Ascending aorta (tissue), 2 donors: ENCODE measurements at regions not wholly inside any gene's neighbourhood (a gene's known extent, or its start where the extent isn't known, plus 50 kb on each side); places are given as distances from the start of the nearest gene placed in this dataset.
"Not testable (repeated sequence)": the region's sequence is repeated elsewhere in the genome, so short reads cannot be mapped to it uniquely, and the experiment has no call there.

Experiments used
- DNase-seq, 2 donors: peaks; one replicate each; pipeline ENCODE4 v3.0.0-alpha.2; 2019; ENCODE audit warnings: low spot score in 2 of 2
- H3K27ac ChIP-seq, 2 donors: fragments of 200-600 bp; sonication (generic); one replicate each; pipeline ENCODE4 v1.5.1; 2016 to 2017; ENCODE audit warnings: mild to moderate bottlenecking in 1 of 2
- H3K27me3 ChIP-seq: fragments of 200-600 bp; sonication (generic); one replicate; pipeline ENCODE4 v1.5.1; 2017
- H3K36me3 ChIP-seq, 2 donors: fragments of 200-600 bp; sonication (generic); one replicate each; pipeline ENCODE4 v1.5.1; 2016
- H3K4me1 ChIP-seq, 2 donors: fragments of 200-600 bp; sonication (generic); one replicate each; pipeline ENCODE4 v1.5.1; 2016 to 2017; ENCODE audit warnings: mild to moderate bottlenecking in 1 of 2
- H3K4me3 ChIP-seq, 2 donors: fragments of 200-600 bp; sonication (generic); one replicate each; pipeline ENCODE4 v1.5.1; 2016 to 2017; ENCODE audit warnings: mild to moderate bottlenecking in 1 of 2
- H3K9me3 ChIP-seq, 2 donors: fragments of 200-600 bp; sonication (generic); one replicate each; pipeline ENCODE4 v1.5.1; 2016
- intact Hi-C: fragments of 100-400 bp; cut with DNase I; formaldehyde crosslinking; loops from one replicate; pipeline ENCODE4 v1.15.1; 2023
- TF ChIP-seq, protein P1 (sequence below), 3 experiments: fragments of 200-600 bp in 2 of 3; fragments of 450-650 bp in 1 of 3; sonication (generic) in 2 of 3; IDR thresholded peaks; one replicate each; pipeline ENCODE4 v1.5.1; 2016 to 2019; ENCODE audit warnings: antibody characterized with exemption in 3 of 3, mild to moderate bottlenecking in 1 of 3, moderate library complexity in 1 of 3

DNA sequence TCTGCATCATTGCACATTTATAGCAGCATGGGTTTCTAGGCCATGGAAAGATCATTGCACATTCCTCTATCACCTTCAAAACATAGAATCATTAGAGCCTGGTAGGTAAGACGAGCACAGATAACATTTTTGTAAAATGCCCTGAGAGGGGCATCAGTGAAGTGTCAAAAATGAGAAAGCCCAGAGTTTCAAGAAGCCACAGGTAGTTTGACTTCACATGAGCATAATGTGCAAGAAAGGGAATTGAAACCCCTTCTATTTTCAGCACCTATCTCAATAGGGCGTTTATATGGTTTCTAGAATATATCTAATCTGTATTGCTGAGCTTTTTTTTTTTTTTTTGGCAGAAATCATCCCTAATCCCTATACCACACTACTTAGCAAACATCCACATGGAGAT, 2441.7 kb downstream of the ARAP2 start:
- Histone ChIP-seq H3K27me3 (no peaks in the 10 kb centered on the region), H3K4me3 (no peak overlapping the region), H3K27ac (no peak overlapping the region), H3K36me3 (no peaks in the 10 kb centered on the region), H3K9me3 (no peaks in the 10 kb centered on the region), H3K4me1 (no peaks in the 10 kb centered on the region)
- intact Hi-C loops = no loop called here
- DNase-seq = no peak
- TF ChIP-seq, protein P1, sequence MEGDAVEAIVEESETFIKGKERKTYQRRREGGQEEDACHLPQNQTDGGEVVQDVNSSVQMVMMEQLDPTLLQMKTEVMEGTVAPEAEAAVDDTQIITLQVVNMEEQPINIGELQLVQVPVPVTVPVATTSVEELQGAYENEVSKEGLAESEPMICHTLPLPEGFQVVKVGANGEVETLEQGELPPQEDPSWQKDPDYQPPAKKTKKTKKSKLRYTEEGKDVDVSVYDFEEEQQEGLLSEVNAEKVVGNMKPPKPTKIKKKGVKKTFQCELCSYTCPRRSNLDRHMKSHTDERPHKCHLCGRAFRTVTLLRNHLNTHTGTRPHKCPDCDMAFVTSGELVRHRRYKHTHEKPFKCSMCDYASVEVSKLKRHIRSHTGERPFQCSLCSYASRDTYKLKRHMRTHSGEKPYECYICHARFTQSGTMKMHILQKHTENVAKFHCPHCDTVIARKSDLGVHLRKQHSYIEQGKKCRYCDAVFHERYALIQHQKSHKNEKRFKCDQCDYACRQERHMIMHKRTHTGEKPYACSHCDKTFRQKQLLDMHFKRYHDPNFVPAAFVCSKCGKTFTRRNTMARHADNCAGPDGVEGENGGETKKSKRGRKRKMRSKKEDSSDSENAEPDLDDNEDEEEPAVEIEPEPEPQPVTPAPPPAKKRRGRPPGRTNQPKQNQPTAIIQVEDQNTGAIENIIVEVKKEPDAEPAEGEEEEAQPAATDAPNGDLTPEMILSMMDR (IDR thresholded peaks at IDR 0.05) = no peak

DNA sequence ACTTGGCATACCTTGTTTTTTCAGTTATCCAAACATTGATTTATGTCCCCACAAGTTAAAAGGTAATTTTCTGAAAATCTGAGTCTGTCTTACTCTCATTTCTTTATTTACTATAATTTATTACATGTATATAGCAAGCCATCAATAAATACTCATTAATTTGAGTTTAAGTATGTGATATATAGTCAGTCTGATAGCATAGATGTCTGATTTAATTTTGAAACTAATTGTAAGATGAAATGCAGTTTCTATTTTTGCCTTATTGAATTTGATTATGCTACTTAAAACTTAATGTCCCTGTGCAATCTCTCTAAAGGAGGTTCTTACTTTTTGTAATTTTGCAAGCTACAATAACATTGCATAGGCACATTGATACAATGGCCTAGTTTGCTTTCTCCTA, 2418.6 kb downstream of the ARAP2 start:
- Histone ChIP-seq H3K27ac (no peak overlapping the region), H3K4me1 (no peaks in the 10 kb centered on the region), H3K36me3 (no peaks in the 10 kb centered on the region), H3K9me3 (no peaks in the 10 kb centered on the region), H3K27me3 (no peaks in the 10 kb centered on the region), H3K4me3 (no peak overlapping the region)
- intact Hi-C loops = no loop called here
- TF ChIP-seq, protein P1 (IDR thresholded peaks at IDR 0.05) = no peak
- no peak for DNase-seq

DNA sequence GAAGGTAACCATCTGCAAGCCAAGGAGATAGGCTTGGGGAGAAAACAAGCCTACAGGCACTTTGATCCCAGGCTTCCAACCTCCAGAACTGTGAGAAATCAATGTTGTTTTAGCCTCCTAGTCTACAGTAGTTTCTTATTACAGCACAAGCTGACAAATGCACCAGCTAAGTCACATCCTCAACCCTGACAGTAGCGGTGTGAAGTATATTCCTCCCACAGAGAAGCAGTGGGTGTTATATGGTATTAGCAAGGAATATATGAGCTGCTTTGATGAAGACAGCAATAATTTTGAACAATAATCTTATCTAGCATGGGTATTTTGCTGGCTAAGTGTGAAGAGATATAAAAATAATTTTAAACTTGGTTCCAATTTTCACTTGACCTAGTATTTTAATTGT, 2415.0 kb downstream of the ARAP2 start:
- H3K27me3 ChIP-seq, H3K4me1 ChIP-seq, H3K9me3 ChIP-seq, intact Hi-C loops, DNase-seq, H3K27ac ChIP-seq, H3K36me3 ChIP-seq, H3K4me3 ChIP-seq: not testable (repeated sequence)

DNA sequence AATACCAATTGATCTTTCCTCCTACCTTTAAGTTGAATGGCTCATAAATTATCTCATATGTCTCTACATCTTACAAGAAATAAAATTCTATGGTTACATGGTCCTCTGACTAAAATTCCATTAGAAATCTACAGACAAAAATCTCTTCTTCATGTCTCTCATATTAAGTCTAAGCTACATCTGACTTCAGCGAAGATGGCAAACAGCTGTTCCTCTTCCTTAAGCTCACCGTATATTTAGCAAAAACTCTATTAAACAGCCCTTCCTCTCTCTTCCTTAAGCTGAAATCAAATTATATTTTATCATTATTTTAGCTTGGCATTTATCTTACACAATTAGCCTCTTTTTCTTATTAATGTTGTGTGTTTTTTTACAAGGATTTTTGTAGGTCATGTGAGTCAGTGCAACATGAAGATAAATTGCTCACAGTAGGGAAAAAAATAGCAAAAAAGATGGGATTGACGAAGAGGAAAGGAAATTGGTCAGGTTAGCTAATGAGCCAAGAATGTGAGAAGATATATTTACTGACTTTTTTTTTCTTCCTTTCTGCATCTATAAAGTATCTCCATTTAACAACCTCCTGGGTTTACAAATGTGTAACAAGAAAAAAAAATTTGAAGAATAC, 2412.8 kb downstream of the ARAP2 start:
- no peaks in the 10 kb centered on the region for H3K36me3 ChIP-seq
- TF ChIP-seq, protein P1 (IDR thresholded peaks at IDR 0.05) = no peak
- DNase-seq = no peak
- no peak overlapping the region for H3K27ac ChIP-seq
- intact Hi-C loops = no loop called here
- no peaks in the 10 kb centered on the region for H3K4me1 ChIP-seq
- no peak overlapping the region for H3K4me3 ChIP-seq
- no peaks in the 10 kb centered on the region for H3K9me3 ChIP-seq
- no peaks in the 10 kb centered on the region for H3K27me3 ChIP-seq

DNA sequence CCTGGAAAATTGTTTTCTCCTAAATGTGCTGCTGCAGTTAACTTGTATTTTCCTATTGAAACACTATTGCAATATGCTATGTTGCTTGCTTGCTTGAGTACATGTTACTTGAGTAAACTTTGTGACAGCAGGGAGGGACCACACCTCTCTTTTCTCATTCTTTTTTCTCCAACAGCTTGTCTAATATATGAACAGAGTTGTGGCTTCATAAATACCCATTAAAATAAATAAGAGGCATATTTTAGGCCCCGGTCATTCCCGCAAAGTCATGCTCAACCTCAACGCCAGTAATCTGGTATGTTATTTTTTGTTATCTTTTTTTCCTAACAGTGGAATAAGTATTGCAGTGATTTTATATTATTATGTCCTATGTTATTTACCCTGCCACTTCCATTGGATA, 2408.6 kb downstream of the ARAP2 start:
- intact Hi-C loops, H3K27ac ChIP-seq, H3K27me3 ChIP-seq, H3K4me3 ChIP-seq, H3K4me1 ChIP-seq, H3K9me3 ChIP-seq, DNase-seq, H3K36me3 ChIP-seq: not testable (repeated sequence)

DNA sequence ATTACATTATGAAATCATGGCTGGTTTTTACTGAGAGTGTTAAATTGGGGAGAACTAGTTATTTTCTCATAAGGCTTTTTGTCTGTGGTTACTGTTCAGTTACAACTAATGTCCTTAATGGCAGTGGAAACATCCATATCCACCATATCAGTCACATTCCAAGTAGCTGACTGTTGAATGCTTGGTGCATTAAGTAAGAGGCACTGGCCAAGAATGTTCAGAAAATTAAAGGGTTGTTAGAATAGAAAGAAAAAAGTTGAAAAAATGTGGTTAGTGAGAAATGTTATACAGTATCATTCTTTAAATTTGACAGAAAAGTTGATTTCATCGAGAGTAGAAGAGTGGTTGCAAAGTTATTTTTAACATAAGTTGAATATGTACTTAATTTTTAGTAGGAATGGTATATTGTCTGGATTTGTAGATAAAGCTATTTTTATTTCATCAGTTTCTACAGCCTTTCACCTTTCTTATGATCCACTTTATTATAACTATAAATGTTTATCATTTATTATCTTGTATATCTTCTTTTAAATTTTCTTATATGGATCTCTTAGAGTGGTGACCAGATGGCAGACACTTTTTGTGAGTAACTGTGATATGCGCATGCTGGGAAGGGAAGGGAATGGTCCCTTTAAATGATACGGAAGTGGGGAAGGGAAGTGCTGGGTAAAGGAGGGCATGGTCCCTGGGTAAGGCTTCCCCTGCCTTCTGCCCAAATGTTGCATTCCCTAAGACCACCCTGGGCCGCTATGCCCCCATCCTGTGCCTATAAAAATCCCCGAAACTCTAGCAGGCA, 2407.1 kb downstream of the ARAP2 start:
- no peak for DNase-seq
- Histone ChIP-seq H3K4me1 (no peaks in the 10 kb centered on the region), H3K27me3 (no peaks in the 10 kb centered on the region), H3K4me3 (no peak overlapping the region), H3K9me3 (no peaks in the 10 kb centered on the region), H3K27ac (no peak overlapping the region), H3K36me3 (no peaks in the 10 kb centered on the region)
- intact Hi-C loops = no loop called here
- TF ChIP-seq, protein P1 (IDR thresholded peaks at IDR 0.05) = no peak
